CD4-positive, alpha-beta T cell (primary cell): ENCODE measurements at regions not wholly inside any gene's neighbourhood (a gene's known extent, or its start where the extent isn't known, plus 50 kb on each side); places are given as distances from the start of the nearest gene placed in this dataset.

ENCODE experiments used
- ATAC-seq: fragments of 200-7000 bp; cut with Tn5 transposase; one replicate; pipeline ENCODE4 v1.10.0; 2022; ENCODE audit warnings: mild to moderate bottlenecking; ENCODE audit not compliant: poor library complexity
- CTCF ChIA-PET: fragments of 350-600 bp; sonication (Branson Sonifier 250); formaldehyde crosslinking; loops from one replicate; lab custom pipeline; 2021; ENCODE audit warnings: antibody characterized with exemption, inconsistent platforms; lab: Charles Lee
- POLR2A ChIA-PET: fragments of 350-600 bp; sonication (Branson Sonifier 250); formaldehyde crosslinking; loops from one replicate; lab custom pipeline; 2021; ENCODE audit warnings: antibody characterized with exemption, inconsistent platforms; lab: Charles Lee
- DNase-seq, 14 experiments: peaks; one replicate each; pipeline ENCODE4 v3.0.0-alpha.2; 2013 to 2020; ENCODE audit warnings: mixed read lengths in 2 of 14
- H3K27ac ChIP-seq, 2 donors: one replicate each; pipeline versions ENCODE4 v1.5.1 to v1.7.0; 2013; ENCODE audit warnings: low read length in 2 of 2, low read depth in 1 of 2, mild to moderate bottlenecking in 1 of 2
- H3K27me3 ChIP-seq, 2 experiments: 1 replicate in 1 of 2; 2 replicates in 1 of 2; pipeline versions ENCODE4 v1.6.1 to v1.7.0; 2013; ENCODE audit warnings: low read length in 2 of 2, control low read depth in 1 of 2, mild to moderate bottlenecking in 1 of 2, moderate library complexity in 1 of 2; ENCODE audit not compliant: insufficient read depth in 2 of 2, control insufficient read depth in 1 of 2
- H3K36me3 ChIP-seq: one replicate; pipeline ENCODE4 v1.6.1; 2013; ENCODE audit warnings: low read length, control low read depth; ENCODE audit not compliant: insufficient read depth
- H3K4me1 ChIP-seq: one replicate; pipeline ENCODE4 v1.6.1; 2013; ENCODE audit warnings: low read length, control low read depth; ENCODE audit not compliant: insufficient read depth
- H3K4me3 ChIP-seq: one replicate; pipeline ENCODE4 v1.5.1; 2013; ENCODE audit warnings: mild to moderate bottlenecking, low read length, moderate library complexity
- H3K9me3 ChIP-seq, 2 experiments: 1 replicate in 1 of 2; 2 replicates in 1 of 2; pipeline versions ENCODE4 v1.6.1 to v1.7.0; 2013; ENCODE audit warnings: low read length in 2 of 2, mild to moderate bottlenecking in 2 of 2, control low read depth in 1 of 2, moderate library complexity in 1 of 2; ENCODE audit not compliant: control insufficient read depth in 1 of 2, insufficient read depth in 1 of 2
- H3K27ac Mint-ChIP-seq: one replicate; pipeline ENCODE4 v1.8.0; 2020; ENCODE audit warnings: mixed read lengths
- H3K27me3 Mint-ChIP-seq: one replicate; pipeline ENCODE4 v1.8.0; 2021; ENCODE audit warnings: mixed read lengths
- H3K36me3 Mint-ChIP-seq: one replicate; pipeline ENCODE4 v1.8.0; 2021; ENCODE audit warnings: low read depth, mixed read lengths
- H3K4me1 Mint-ChIP-seq: one replicate; pipeline ENCODE4 v1.8.0; 2021; ENCODE audit warnings: low read depth, mixed read lengths
- H3K4me3 Mint-ChIP-seq: one replicate; pipeline ENCODE4 v1.8.0; 2020; ENCODE audit warnings: mild to moderate bottlenecking, mixed read lengths
- H3K9me3 Mint-ChIP-seq: one replicate; pipeline ENCODE4 v1.8.0; 2020; ENCODE audit warnings: mixed read lengths
- intact Hi-C, 2 experiments: fragments of 100-400 bp; cut with DNase I in 1 of 2; cut with micrococcal nuclease in 1 of 2; formaldehyde crosslinking; loops; one replicate each; pipeline versions ENCODE4 v1.15.1 to v1.9.0; 2023 to 2025; cut with DNase I, micrococcal nuclease
- TF ChIP-seq, protein P1 (sequence below): fragments of 200-600 bp; IDR thresholded peaks from one replicate; pipeline ENCODE4 v1.8.0; 2022; ENCODE audit warnings: antibody characterized with exemption, mild to moderate bottlenecking

DNA sequence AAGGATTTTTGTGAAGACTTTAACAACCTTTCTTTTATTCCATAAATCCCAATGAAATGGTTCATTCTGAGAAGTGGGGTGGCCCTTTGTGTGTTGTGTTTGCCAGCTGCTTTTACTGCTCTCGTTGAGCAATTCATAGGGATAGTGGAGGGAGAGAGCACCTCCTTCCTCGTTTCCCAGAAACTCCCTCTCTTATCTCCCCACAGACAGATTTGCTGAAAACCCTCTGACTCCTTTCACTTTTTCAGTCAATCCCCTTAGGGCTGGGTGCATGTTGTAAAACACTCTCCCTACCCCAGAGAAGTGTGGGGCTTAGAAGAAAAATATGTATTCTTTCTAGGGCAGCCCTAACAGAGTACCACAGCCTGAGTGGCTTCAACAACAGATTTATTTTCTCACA is 557.2 kb upstream of the RGMA start:
- Histone ChIP-seq H3K27me3 (no peaks in the 10 kb centered on the region), H3K4me1 (no peaks in the 10 kb centered on the region), H3K27ac (no peak overlapping the region), H3K4me3 (no peak overlapping the region), H3K36me3 (no peaks in the 10 kb centered on the region), H3K9me3 (no peaks in the 10 kb centered on the region)
- Mint-ChIP-seq H3K27me3 (no peaks in the 10 kb centered on the region), H3K4me1 (no peaks in the 10 kb centered on the region), H3K36me3 (no peaks in the 10 kb centered on the region), H3K4me3 (no peak overlapping the region), H3K9me3 (no peaks in the 10 kb centered on the region), H3K27ac (no peak overlapping the region)
- DNase-seq (no peak), ATAC-seq (no peak)
- TF ChIP-seq, protein P1, sequence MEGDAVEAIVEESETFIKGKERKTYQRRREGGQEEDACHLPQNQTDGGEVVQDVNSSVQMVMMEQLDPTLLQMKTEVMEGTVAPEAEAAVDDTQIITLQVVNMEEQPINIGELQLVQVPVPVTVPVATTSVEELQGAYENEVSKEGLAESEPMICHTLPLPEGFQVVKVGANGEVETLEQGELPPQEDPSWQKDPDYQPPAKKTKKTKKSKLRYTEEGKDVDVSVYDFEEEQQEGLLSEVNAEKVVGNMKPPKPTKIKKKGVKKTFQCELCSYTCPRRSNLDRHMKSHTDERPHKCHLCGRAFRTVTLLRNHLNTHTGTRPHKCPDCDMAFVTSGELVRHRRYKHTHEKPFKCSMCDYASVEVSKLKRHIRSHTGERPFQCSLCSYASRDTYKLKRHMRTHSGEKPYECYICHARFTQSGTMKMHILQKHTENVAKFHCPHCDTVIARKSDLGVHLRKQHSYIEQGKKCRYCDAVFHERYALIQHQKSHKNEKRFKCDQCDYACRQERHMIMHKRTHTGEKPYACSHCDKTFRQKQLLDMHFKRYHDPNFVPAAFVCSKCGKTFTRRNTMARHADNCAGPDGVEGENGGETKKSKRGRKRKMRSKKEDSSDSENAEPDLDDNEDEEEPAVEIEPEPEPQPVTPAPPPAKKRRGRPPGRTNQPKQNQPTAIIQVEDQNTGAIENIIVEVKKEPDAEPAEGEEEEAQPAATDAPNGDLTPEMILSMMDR = no peak
- ChIA-PET POLR2A (no interaction called here), CTCF (no interaction called here)
- intact Hi-C loops = no loop called here

DNA sequence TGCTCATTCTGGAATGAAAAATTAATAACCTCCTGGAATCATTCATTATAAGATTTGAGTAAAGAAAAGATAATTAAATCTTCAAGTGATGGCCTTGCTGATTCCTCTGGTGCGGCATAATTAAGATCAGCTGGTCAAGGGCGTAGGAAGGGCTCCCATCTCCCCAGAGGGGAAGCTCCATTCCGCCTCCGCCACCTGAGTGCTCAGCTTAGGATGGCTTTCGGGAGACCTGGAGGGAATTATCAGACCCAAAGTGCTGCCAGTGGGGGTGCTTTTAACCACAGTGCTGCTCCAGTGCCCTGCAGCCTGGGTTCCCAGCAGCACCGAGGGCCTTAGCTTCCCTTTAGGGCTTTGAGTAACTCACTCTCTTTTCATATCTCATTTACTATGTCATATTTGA is 556.6 kb upstream of the RGMA start:
- Histone ChIP-seq H3K4me1 (no peaks in the 10 kb centered on the region), H3K27ac (no peak overlapping the region), H3K27me3 (no peaks in the 10 kb centered on the region), H3K36me3 (no peaks in the 10 kb centered on the region), H3K4me3 (no peak overlapping the region), H3K9me3 (no peaks in the 10 kb centered on the region)
- Mint-ChIP-seq H3K9me3 (no peaks in the 10 kb centered on the region), H3K4me1 (no peaks in the 10 kb centered on the region), H3K36me3 (no peaks in the 10 kb centered on the region), H3K27me3 (no peaks in the 10 kb centered on the region), H3K4me3 (no peak overlapping the region), H3K27ac (no peak overlapping the region)
- TF ChIP-seq, protein P1 = no peak
- DNase-seq (no peak), ATAC-seq (no peak)
- CTCF ChIA-PET = no interaction called here
- intact Hi-C loops = no loop called here
- POLR2A ChIA-PET = no interaction called here

DNA sequence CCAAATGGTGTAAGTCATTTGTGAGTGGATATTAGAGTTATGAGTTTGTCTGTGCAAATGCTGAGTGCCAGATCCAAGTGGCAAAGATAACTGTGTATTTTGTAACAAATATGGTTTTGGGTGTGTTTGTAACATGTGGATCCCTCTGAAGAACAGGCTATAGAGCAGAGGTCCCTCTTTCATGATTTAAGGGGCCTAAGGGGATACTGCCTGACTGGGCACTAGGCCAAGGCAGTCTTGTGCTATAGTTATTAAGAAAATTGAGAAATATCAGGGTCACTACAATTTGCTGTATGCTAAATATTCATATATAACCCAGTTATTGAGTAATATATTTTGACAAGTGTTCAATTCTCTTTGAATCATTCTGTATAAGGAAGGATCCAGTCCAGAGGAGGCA is 555.6 kb upstream of the RGMA start:
- ChIA-PET CTCF (no interaction called here), POLR2A (no interaction called here)
- no peak overlapping the region for H3K27ac ChIP-seq
- intact Hi-C loops = no loop called here
- H3K36me3 ChIP-seq = no peaks in the 10 kb centered on the region
- no peaks in the 10 kb centered on the region for H3K9me3 ChIP-seq
- Mint-ChIP-seq H3K27ac (no peak overlapping the region), H3K4me3 (no peak overlapping the region), H3K9me3 (no peaks in the 10 kb centered on the region), H3K36me3 (no peaks in the 10 kb centered on the region), H3K27me3 (peaks cover 6% of the 10 kb centered on the region), H3K4me1 (no peaks in the 10 kb centered on the region)
- no peak overlapping the region for H3K4me3 ChIP-seq
- no peaks in the 10 kb centered on the region for H3K27me3 ChIP-seq
- TF ChIP-seq, protein P1 = no peak
- H3K4me1 ChIP-seq = no peaks in the 10 kb centered on the region
- ATAC-seq (no peak), DNase-seq (no peak)
